ENCODE measurements at regions not wholly inside any gene's neighbourhood (a gene's known extent, or its start where the extent isn't known, plus 50 kb on each side); places are given as distances from the start of the nearest gene placed in this dataset.

GRCh38 chr18:51654488-51655326 is 457.2 kb upstream of the MEX3C start:
- TF ChIP-seq EP300 (IDR thresholded peaks at IDR 0.05; ENCODE audit: borderline replicate concordance in 1 of 2, low read depth in 1 of 2, low read length in 1 of 2) (no peak), RAD21 (IDR thresholded peaks at IDR 0.05; ENCODE audit: low read length) (no peak), ELF1 (IDR thresholded peaks at IDR 0.05) (no peak), RFX5 (IDR thresholded peaks at IDR 0.05; ENCODE audit: low read length) (no peak), JUND (IDR thresholded peaks at IDR 0.05) (no peak), POLR2AphosphoS5 (IDR thresholded peaks at IDR 0.05; ENCODE audit: low read depth, low read length) (no peak), REST (IDR thresholded peaks at IDR 0.05; ENCODE audit: low read depth, low read length) (no peak)
- TF ChIP-seq, protein P1, sequence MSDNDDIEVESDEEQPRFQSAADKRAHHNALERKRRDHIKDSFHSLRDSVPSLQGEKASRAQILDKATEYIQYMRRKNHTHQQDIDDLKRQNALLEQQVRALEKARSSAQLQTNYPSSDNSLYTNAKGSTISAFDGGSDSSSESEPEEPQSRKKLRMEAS (IDR thresholded peaks at IDR 0.05; ENCODE audit: low read depth), result no peak
- TF ChIP-seq, protein P2, sequence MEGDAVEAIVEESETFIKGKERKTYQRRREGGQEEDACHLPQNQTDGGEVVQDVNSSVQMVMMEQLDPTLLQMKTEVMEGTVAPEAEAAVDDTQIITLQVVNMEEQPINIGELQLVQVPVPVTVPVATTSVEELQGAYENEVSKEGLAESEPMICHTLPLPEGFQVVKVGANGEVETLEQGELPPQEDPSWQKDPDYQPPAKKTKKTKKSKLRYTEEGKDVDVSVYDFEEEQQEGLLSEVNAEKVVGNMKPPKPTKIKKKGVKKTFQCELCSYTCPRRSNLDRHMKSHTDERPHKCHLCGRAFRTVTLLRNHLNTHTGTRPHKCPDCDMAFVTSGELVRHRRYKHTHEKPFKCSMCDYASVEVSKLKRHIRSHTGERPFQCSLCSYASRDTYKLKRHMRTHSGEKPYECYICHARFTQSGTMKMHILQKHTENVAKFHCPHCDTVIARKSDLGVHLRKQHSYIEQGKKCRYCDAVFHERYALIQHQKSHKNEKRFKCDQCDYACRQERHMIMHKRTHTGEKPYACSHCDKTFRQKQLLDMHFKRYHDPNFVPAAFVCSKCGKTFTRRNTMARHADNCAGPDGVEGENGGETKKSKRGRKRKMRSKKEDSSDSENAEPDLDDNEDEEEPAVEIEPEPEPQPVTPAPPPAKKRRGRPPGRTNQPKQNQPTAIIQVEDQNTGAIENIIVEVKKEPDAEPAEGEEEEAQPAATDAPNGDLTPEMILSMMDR (IDR thresholded peaks at IDR 0.05), result no peak

Measured in SK-N-SH (cell line).